Breast epithelium (tissue), 3 donors: ENCODE measurements at regions not wholly inside any gene's neighbourhood (a gene's known extent, or its start where the extent isn't known, plus 50 kb on each side); places are given as distances from the start of the nearest gene placed in this dataset.

ENCODE experiments used
- POLR2A ChIP-seq: fragments of 450-650 bp; IDR thresholded peaks from one replicate; pipeline ENCODE4 v1.6.1; 2016; ENCODE audit warnings: antibody characterized with exemption, mild to moderate bottlenecking, moderate library complexity
- POLR2AphosphoS5 ChIP-seq, 3 donors: sonication (generic); formaldehyde crosslinking; IDR thresholded peaks; one replicate each; pipeline ENCODE4 v1.6.1; 2017; ENCODE audit warnings: antibody characterized with exemption in 3 of 3
- TF ChIP-seq, protein P1 (sequence below), 3 donors: fragments of 450-650 bp; IDR thresholded peaks; one replicate each; pipeline ENCODE4 v1.5.1; 2016 to 2017; ENCODE audit warnings: antibody characterized with exemption in 3 of 3, mild to moderate bottlenecking in 3 of 3, moderate library complexity in 3 of 3

DNA sequence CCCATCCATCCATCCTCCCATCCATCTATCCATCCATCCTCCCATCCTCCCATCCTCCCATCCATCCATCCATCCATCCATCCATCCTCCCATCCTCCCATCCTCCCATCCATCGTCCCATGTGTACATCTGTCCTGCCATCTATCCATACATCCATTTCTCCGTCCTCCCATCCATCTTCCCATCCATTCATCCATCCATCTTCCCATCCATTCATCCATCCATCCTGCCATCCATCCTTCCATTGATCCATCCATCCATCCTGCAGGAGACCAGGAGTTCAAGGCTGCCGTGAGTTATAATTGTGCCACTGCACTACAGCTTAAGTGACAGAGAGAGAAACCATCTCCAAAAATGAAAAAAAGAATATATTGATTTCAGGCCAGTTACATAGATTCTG, 356.5 kb downstream of the CDH26 start:
- TF ChIP-seq, protein P1, sequence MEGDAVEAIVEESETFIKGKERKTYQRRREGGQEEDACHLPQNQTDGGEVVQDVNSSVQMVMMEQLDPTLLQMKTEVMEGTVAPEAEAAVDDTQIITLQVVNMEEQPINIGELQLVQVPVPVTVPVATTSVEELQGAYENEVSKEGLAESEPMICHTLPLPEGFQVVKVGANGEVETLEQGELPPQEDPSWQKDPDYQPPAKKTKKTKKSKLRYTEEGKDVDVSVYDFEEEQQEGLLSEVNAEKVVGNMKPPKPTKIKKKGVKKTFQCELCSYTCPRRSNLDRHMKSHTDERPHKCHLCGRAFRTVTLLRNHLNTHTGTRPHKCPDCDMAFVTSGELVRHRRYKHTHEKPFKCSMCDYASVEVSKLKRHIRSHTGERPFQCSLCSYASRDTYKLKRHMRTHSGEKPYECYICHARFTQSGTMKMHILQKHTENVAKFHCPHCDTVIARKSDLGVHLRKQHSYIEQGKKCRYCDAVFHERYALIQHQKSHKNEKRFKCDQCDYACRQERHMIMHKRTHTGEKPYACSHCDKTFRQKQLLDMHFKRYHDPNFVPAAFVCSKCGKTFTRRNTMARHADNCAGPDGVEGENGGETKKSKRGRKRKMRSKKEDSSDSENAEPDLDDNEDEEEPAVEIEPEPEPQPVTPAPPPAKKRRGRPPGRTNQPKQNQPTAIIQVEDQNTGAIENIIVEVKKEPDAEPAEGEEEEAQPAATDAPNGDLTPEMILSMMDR (IDR thresholded peaks at IDR 0.05), result no peak
- TF ChIP-seq POLR2A (no peak), POLR2AphosphoS5 (IDR thresholded peaks at IDR 0.05) (no peak)
